Type B pancreatic cell (in vitro differentiated cells): ENCODE measurements at regions not wholly inside any gene's neighbourhood (a gene's known extent, or its start where the extent isn't known, plus 50 kb on each side); places are given as distances from the start of the nearest gene placed in this dataset.

ENCODE experiments used
- DNase-seq: peaks from one replicate; pipeline ENCODE4 v3.0.0; 2021; ENCODE audit warnings: mixed read lengths; ENCODE audit not compliant: unreplicated experiment; ENCODE audit errors: extremely low spot score
- H3K27ac Mint-ChIP-seq: 2 replicates; pipeline ENCODE4 v1.8.0; 2021; ENCODE audit warnings: mild to moderate bottlenecking, mixed read lengths
- H3K27me3 Mint-ChIP-seq: 2 replicates; pipeline ENCODE4 v1.8.0; 2021; ENCODE audit warnings: mixed read lengths
- H3K36me3 Mint-ChIP-seq: 2 replicates; pipeline ENCODE4 v1.8.0; 2021; ENCODE audit warnings: mixed read lengths
- H3K4me1 Mint-ChIP-seq: one replicate; pipeline ENCODE4 v1.8.0; 2021; ENCODE audit warnings: mixed read lengths; ENCODE audit not compliant: unreplicated experiment
- H3K4me3 Mint-ChIP-seq: 2 replicates; pipeline ENCODE4 v1.8.0; 2021; ENCODE audit warnings: mild to moderate bottlenecking, mixed read lengths
- H3K9me3 Mint-ChIP-seq: 2 replicates; pipeline ENCODE4 v1.8.0; 2021; ENCODE audit warnings: mixed read lengths
- TF ChIP-seq, protein P1 (sequence below): fragments of 200-600 bp; sonication (generic); conservative IDR thresholded peaks from 2 replicates; pipeline ENCODE4 v1.5.0; 2021; ENCODE audit warnings: antibody characterized with exemption, mild to moderate bottlenecking

DNA sequence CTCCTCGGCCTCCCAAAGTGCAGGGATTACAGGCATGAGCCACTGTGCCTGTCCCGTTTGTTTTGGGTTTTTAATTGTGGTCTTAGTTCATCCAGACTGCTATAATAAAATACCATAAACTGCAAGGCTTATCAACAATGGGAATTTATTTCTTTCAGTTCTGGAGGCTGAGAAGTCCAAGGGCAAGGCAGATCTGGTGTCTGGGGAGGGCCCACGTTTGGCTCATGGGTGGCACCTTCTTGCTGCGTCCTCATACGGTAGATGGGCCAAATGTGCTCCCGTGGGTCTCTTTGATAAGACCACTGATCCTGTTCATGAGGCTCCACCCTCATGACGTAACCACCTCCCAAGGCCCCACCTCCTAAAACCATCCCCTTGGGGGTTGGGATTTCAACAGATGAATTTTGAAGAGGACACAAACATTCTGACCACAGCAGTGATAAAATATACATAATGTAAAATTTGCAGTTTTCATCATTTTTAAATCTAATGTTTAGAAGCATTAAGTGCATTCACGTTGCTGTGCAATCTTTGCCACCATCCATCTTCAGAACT is 133.4 kb upstream of the ERRFI1 start:
- H3K27ac Mint-ChIP-seq, result no peak overlapping the region
- no peak for DNase-seq
- peaks cover 20% of the 10 kb centered on the region for H3K4me1 Mint-ChIP-seq
- no peaks in the 10 kb centered on the region for H3K27me3 Mint-ChIP-seq
- H3K36me3 Mint-ChIP-seq, result no peaks in the 10 kb centered on the region
- H3K9me3 Mint-ChIP-seq, result no peaks in the 10 kb centered on the region
- no peak overlapping the region for H3K4me3 Mint-ChIP-seq
- TF ChIP-seq, protein P1, sequence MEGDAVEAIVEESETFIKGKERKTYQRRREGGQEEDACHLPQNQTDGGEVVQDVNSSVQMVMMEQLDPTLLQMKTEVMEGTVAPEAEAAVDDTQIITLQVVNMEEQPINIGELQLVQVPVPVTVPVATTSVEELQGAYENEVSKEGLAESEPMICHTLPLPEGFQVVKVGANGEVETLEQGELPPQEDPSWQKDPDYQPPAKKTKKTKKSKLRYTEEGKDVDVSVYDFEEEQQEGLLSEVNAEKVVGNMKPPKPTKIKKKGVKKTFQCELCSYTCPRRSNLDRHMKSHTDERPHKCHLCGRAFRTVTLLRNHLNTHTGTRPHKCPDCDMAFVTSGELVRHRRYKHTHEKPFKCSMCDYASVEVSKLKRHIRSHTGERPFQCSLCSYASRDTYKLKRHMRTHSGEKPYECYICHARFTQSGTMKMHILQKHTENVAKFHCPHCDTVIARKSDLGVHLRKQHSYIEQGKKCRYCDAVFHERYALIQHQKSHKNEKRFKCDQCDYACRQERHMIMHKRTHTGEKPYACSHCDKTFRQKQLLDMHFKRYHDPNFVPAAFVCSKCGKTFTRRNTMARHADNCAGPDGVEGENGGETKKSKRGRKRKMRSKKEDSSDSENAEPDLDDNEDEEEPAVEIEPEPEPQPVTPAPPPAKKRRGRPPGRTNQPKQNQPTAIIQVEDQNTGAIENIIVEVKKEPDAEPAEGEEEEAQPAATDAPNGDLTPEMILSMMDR, result no peak

GRCh38 chr1:8158995-8159394 is 132.9 kb upstream of the ERRFI1 start:
- DNase-seq, result no peak
- Mint-ChIP-seq H3K9me3 (no peaks in the 10 kb centered on the region), H3K4me3 (no peak overlapping the region), H3K36me3 (no peaks in the 10 kb centered on the region), H3K27ac (no peak overlapping the region), H3K27me3 (no peaks in the 10 kb centered on the region), H3K4me1 (peaks cover 24% of the 10 kb centered on the region)
- TF ChIP-seq, protein P1, result no peak

DNA sequence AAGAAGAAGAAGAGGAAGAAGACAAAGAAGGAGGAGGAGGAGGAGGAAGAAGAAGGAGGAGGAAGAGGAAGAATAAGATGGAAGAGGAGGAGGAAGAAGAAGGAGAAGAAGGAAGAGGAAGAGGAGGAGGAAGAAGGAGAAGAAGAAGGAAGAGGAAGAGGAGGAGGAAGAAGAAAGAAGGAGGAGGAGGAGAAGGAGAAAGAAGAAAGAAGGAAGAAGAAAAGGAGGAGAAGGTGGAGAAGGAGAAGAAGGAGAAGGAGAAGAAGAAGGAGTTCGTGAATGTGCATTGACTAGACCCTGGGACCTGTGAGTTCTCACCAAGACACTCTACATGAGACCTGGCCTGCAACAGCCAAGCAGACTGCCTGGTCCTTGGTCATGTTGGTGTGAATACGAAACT is 131.7 kb upstream of the ERRFI1 start:
- DNase-seq, result no peak
- Mint-ChIP-seq H3K27ac (no peak overlapping the region), H3K36me3 (no peaks in the 10 kb centered on the region), H3K27me3 (no peaks in the 10 kb centered on the region), H3K4me3 (no peak overlapping the region), H3K9me3 (no peaks in the 10 kb centered on the region), H3K4me1 (peaks cover 24% of the 10 kb centered on the region)
- TF ChIP-seq, protein P1, result no peak

- Mint-ChIP-seq H3K36me3 (no peaks in the 10 kb centered on the region), H3K27ac (peak overlapping the region; percentile 63), H3K4me1 (peaks cover 17% of the 10 kb centered on the region), H3K4me3 (peak overlapping the region; percentile 27), H3K27me3 (no peaks in the 10 kb centered on the region), H3K9me3 (no peaks in the 10 kb centered on the region)
- TF ChIP-seq, protein P1, result no peak
- DNase-seq, result no peak
Observed at GRCh38 chr1:8155528-8156186, 129.5 kb upstream of the ERRFI1 start.

GRCh38 chr1:8154621-8155052 is 128.5 kb upstream of the ERRFI1 start:
- H3K4me3 Mint-ChIP-seq, result peak overlapping the region; percentile 79
- H3K27ac Mint-ChIP-seq, result peak overlapping the region; percentile 81
- H3K9me3 Mint-ChIP-seq, result no peaks in the 10 kb centered on the region
- no peaks in the 10 kb centered on the region for H3K36me3 Mint-ChIP-seq
- DNase-seq, result no peak
- H3K4me1 Mint-ChIP-seq, result peaks cover 17% of the 10 kb centered on the region
- H3K27me3 Mint-ChIP-seq, result no peaks in the 10 kb centered on the region
- TF ChIP-seq, protein P1, result no peak
